GM12891 (cell line): ENCODE measurements at regions not wholly inside any gene's neighbourhood (a gene's known extent, or its start where the extent isn't known, plus 50 kb on each side); places are given as distances from the start of the nearest gene placed in this dataset.

Experiments used
- DNase-seq: peaks from one replicate; pipeline ENCODE4 v3.0.0; 2011; ENCODE audit warnings: low spot score; ENCODE audit not compliant: insufficient read length
- FAIRE-seq: peaks from 2 replicates; lab custom pipeline; 2011; peaks lifted over from hg19 to GRCh38; lab: Jason Lieb, UNC
- PAX5 ChIP-seq: IDR thresholded peaks from 2 replicates; pipeline ENCODE4 v1.6.1; 2011; ENCODE audit warnings: low read length, moderate library complexity, mild to moderate bottlenecking; ENCODE audit not compliant: insufficient read depth, severe bottlenecking
- POLR2A ChIP-seq: IDR thresholded peaks from 2 replicates; pipeline ENCODE4 v1.6.1; 2011; ENCODE audit warnings: low read depth, low read length, control low read depth
- POLR2AphosphoS5 ChIP-seq: IDR thresholded peaks from 2 replicates; pipeline ENCODE4 v1.6.1; 2011; ENCODE audit warnings: low read depth, low read length, control low read depth
- POU2F2 ChIP-seq: IDR thresholded peaks from 2 replicates; pipeline ENCODE4 v1.6.1; 2011; ENCODE audit warnings: low read depth, mild to moderate bottlenecking, control low read depth, low read length, moderate library complexity
- SPI1 ChIP-seq: IDR thresholded peaks from 2 replicates; pipeline ENCODE4 v1.6.1; 2011; ENCODE audit warnings: low read depth, low read length, control low read depth
- TAF1 ChIP-seq: IDR thresholded peaks from 2 replicates; pipeline ENCODE4 v1.6.1; 2011; ENCODE audit warnings: low read depth, low read length, control low read depth

DNA sequence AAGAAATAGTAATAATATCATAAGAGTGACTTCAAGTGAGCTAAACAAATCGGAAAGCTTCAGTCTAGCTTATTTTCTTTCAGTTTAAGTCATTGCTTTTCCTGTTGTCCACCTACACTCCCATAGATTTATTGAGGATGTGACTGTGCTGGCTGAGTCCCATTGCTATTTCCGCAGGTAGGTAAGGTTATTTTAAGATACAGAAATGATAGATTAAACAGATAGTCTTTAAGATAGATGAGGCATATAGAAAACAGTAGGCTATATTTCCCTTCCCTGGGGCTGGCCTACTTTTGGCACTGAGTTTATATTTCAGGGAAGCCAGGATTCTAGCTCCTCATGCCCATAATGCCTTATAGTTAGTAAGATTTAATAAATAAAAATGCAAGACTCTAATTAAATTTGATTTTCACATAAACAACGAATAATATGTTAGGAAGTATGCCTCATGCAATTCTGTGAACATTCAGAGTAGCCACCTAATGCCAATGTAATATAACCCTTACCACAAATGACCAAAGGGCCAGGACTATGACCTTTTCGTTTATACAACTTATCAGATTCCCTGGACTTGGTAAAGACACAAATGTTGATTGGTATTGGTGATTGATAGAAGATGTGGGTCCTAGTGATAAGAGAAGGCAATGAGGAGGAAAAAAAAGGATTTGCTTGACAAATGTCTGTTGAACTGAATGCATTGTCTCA is 1079.3 kb downstream of the EPHA7 start:
- no peak for FAIRE-seq
- no peak for TF ChIP-seq POU2F2
- no peak for TF ChIP-seq SPI1
- no peak for TF ChIP-seq POLR2AphosphoS5
- no peak for TF ChIP-seq PAX5
- no peak for TF ChIP-seq TAF1
- no peak for TF ChIP-seq POLR2A
- no peak for DNase-seq

DNA sequence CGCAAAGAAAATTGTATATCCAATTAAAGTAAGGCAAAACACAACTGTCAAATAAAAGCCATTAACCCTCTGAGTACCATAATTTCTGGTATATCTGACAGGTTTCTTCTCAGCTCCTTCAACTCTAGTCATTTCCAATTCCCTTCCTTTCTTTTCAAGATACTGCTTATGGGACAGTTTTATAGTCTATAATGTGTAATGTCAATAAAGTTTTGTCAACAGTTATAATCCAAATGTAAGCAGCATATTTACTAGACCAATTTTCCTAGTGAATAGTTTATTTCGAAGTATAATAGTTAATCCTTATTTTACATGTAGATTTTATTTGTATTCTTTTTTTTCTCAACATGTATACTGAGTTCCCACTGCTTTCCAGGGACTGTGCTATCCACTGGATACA is 1081.8 kb downstream of the EPHA7 start:
- no peak for DNase-seq
- no peak for FAIRE-seq
- TF ChIP-seq POLR2AphosphoS5 (no peak), POLR2A (no peak), PAX5 (no peak), SPI1 (no peak)

DNA sequence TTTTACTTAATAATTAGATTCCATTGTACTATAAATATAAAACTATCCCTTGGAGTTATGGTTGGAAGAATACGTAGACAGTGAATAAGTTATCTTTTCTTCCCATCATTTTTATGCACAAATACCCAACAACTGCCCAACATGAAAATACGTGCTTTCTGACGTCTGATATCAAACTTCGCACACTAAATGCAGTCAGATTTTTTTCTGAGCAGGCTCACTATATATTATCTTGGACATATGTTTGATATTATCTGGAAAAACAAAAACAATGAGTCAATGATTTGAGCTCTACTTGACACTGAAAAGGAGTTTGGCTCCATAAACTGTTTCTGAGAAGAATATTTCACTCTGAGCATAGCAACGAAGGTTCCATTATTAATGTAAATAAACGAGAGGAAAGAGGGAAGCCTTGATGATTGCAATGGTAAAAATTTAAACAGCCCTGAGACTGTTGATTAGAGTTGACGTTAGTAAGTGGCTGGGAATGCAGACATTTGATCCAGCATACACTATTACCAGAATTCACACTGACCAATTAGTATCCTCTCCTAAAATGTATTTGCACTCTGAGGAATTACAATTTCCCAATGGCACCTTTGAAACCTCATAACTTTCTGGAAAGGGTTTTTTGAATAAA is 1090.0 kb downstream of the EPHA7 start:
- TF ChIP-seq PAX5 (no peak), POLR2AphosphoS5 (no peak), POU2F2 (no peak)
- FAIRE-seq = no peak
- no peak for DNase-seq

- DNase-seq = no peak
- TF ChIP-seq POU2F2 (no peak), PAX5 (no peak), POLR2AphosphoS5 (no peak), POLR2A (no peak), SPI1 (no peak), TAF1 (no peak)
- FAIRE-seq = no peak
Measured at GRCh38 chr6:92315312-92315711, 1104.0 kb downstream of the EPHA7 start.

DNA sequence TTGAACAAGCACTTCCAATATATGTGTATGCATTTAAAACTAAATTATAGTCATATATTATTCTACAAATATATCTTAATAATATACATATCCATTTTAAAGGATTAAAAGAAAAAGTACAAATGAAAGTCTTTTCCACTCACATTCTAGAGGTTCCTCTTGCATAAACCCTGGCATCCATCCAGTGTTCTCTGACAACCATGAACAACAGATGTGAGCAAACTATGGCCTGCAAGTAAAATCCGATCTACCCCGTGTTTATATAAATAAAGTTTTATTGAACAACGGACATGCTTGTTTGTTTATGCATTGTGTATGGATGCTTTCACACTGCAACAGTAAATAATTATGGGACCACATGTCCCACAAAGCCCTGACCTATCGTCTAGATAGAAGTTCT is 1122.3 kb downstream of the EPHA7 start:
- TF ChIP-seq POLR2AphosphoS5 = no peak
- TF ChIP-seq TAF1 = no peak
- TF ChIP-seq SPI1 = no peak
- no peak for TF ChIP-seq POLR2A
- no peak for TF ChIP-seq PAX5
- TF ChIP-seq POU2F2 = no peak
- DNase-seq (no peak), FAIRE-seq (no peak)

DNA sequence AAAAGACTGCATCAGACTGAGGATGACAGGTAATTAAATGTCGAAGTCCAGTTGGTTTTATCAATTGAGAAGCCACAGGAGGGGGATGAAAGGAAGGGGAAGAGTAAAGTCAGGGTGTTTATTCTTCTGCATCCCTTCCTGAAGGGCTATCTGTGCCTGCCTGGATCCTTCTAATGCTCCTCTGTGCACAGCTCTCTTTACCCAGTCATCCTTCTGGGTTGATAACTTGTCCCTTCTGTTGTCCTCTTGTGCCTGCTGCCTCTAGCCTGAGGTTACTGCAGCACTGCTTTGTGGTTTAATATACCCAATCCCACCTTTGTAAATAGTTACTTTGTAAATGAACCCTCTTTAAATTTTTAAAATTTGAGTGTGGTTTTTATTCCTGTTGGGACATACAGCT is 1127.3 kb downstream of the EPHA7 start:
- DNase-seq = no peak
- FAIRE-seq = no peak
- TF ChIP-seq PAX5 (no peak), SPI1 (no peak), POU2F2 (no peak), POLR2A (no peak), POLR2AphosphoS5 (no peak), TAF1 (no peak)

- FAIRE-seq (no peak), DNase-seq (no peak)
- TF ChIP-seq PAX5 = no peak
- no peak for TF ChIP-seq POLR2A
- no peak for TF ChIP-seq POLR2AphosphoS5
- TF ChIP-seq POU2F2 = no peak
- TF ChIP-seq TAF1 = no peak
- TF ChIP-seq SPI1 = no peak
Measured at GRCh38 chr6:92289831-92290230, 1129.5 kb downstream of the EPHA7 start.

DNA sequence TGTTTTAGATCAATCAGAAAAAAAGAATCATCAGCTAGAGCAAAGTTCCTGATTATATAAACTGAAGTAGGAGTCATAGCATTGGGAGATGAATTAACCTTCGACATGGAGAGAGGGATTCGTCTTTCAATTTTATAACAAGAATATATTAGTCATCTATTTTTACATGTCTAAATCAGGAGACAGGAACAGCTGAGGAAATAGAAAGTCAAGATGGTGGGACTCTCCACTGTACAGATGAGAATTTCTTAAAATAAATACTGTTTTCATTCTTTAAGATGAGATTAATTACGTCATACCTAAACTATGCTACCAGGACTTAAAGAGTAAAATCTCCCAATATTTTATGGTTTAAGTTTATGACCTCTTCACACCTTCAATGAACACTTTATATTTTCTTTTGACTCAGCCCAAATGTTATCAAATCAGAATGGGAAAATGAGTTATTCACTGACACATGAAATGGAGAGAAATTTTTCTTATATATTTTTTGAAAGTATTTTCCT is 1137.7 kb downstream of the EPHA7 start:
- TF ChIP-seq POU2F2 = no peak
- no peak for TF ChIP-seq SPI1
- TF ChIP-seq PAX5 = no peak
- no peak for TF ChIP-seq POLR2AphosphoS5
- TF ChIP-seq TAF1 = no peak
- no peak for TF ChIP-seq POLR2A
- DNase-seq (no peak), FAIRE-seq (no peak)

DNA sequence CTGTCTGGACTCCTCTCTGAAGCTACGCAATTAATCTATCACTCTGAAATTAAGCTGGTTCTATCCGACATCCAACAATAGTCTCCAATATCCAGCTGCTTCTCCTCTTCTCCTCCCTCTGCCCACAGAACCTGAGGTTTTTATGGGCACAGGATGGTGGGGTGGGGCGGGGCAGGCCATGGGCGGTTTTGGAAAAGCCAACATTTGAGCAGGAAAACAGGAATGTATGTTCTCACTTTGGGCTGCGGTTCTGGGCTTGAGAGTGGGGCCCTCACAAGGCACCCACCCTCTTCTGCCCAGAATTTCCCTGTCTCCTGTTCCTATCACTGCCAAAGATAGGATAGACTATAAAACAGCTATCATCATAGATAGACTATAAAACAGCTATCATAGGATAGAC is 1144.2 kb downstream of the EPHA7 start:
- TF ChIP-seq SPI1 (no peak), PAX5 (no peak)
- FAIRE-seq = no peak
- DNase-seq = no peak

- no peak for DNase-seq
- no peak for TF ChIP-seq POLR2AphosphoS5
- no peak for FAIRE-seq
Measured at GRCh38 chr6:92274588-92274987, 1144.8 kb downstream of the EPHA7 start.

DNA sequence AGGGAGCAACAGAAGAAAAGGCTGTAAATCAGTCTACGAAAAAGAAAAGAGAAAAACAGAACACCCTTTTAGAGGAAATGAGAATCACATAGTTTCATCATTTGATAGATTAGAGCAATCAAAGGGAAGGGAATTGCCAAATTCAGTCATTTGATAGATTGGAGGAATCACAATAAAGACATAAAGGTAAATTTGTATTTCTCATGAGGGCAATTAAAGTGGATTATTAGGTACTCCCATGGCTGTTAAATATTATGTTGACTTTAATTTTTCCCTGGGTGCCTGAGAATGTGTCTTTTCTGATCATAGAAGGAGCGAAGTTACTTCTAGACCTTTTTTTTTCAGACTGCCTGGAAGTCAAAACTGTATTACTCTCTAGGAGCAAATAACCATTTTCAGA is 1145.7 kb downstream of the EPHA7 start:
- FAIRE-seq (no peak), DNase-seq (no peak)
- no peak for TF ChIP-seq POLR2A
- TF ChIP-seq SPI1 = no peak
- TF ChIP-seq TAF1 = no peak
- TF ChIP-seq POLR2AphosphoS5 = no peak
- TF ChIP-seq POU2F2 = no peak
- no peak for TF ChIP-seq PAX5
